ENCODE measurements at regions not wholly inside any gene's neighbourhood (a gene's known extent, or its start where the extent isn't known, plus 50 kb on each side); places are given as distances from the start of the nearest gene placed in this dataset.

GRCh38 chr12:108455706-108456105, 59.4 kb upstream of the FICD start:
- no peak for DNase-seq
- H3K36me3 Mint-ChIP-seq (ENCODE audit: low read depth): no peaks in the 10 kb centered on the region
- peaks cover 34% of the 10 kb centered on the region for H3K4me1 Mint-ChIP-seq
- TF ChIP-seq CTCF (IDR thresholded peaks at IDR 0.05): no peak
- no peak overlapping the region for H3K4me3 Mint-ChIP-seq
- H3K27ac Mint-ChIP-seq: no peak overlapping the region
- peaks cover 4% of the 10 kb centered on the region for H3K27me3 Mint-ChIP-seq (ENCODE audit: low read depth, poor library complexity)
- H3K9me3 Mint-ChIP-seq: no peaks in the 10 kb centered on the region

GRCh38 chr12:108454539-108455139, 60.4 kb upstream of the FICD start:
- Mint-ChIP-seq H3K4me3 (no peak overlapping the region), H3K4me1 (peaks cover 40% of the 10 kb centered on the region), H3K27me3 (ENCODE audit: low read depth, poor library complexity) (peaks cover 3% of the 10 kb centered on the region), H3K36me3 (ENCODE audit: low read depth) (no peaks in the 10 kb centered on the region), H3K9me3 (no peaks in the 10 kb centered on the region), H3K27ac (no peak overlapping the region)
- TF ChIP-seq CTCF (IDR thresholded peaks at IDR 0.05): no peak
- no peak for DNase-seq

GRCh38 chr12:108449478-108449877, 65.6 kb upstream of the FICD start:
- Mint-ChIP-seq H3K4me1 (peaks cover 71% of the 10 kb centered on the region), H3K27ac (peak overlapping the region; percentile 95), H3K9me3 (no peaks in the 10 kb centered on the region), H3K4me3 (peak overlapping the region; percentile 21), H3K36me3 (ENCODE audit: low read depth) (no peaks in the 10 kb centered on the region), H3K27me3 (ENCODE audit: low read depth, poor library complexity) (peaks cover 6% of the 10 kb centered on the region)
- DNase-seq: peak; percentile 23
- TF ChIP-seq CTCF (IDR thresholded peaks at IDR 0.05): no peak

GRCh38 chr12:108448246-108448645, 66.8 kb upstream of the FICD start:
- H3K36me3 Mint-ChIP-seq (ENCODE audit: low read depth): no peaks in the 10 kb centered on the region
- peaks cover 78% of the 10 kb centered on the region for H3K4me1 Mint-ChIP-seq
- peak overlapping the region; percentile 18 for H3K4me3 Mint-ChIP-seq
- DNase-seq: no peak
- TF ChIP-seq CTCF (IDR thresholded peaks at IDR 0.05): no peak
- peaks cover 5% of the 10 kb centered on the region for H3K27me3 Mint-ChIP-seq (ENCODE audit: low read depth, poor library complexity)
- H3K9me3 Mint-ChIP-seq: no peaks in the 10 kb centered on the region
- H3K27ac Mint-ChIP-seq: peak overlapping the region; percentile 95

GRCh38 chr12:108447168-108447832, 67.8 kb upstream of the FICD start:
- H3K4me3 Mint-ChIP-seq: no peak overlapping the region
- H3K9me3 Mint-ChIP-seq: no peaks in the 10 kb centered on the region
- peaks cover 4% of the 10 kb centered on the region for H3K27me3 Mint-ChIP-seq (ENCODE audit: low read depth, poor library complexity)
- no peaks in the 10 kb centered on the region for H3K36me3 Mint-ChIP-seq (ENCODE audit: low read depth)
- DNase-seq: no peak
- peaks cover 79% of the 10 kb centered on the region for H3K4me1 Mint-ChIP-seq
- H3K27ac Mint-ChIP-seq: peak overlapping the region; percentile 95
- no peak for TF ChIP-seq CTCF (IDR thresholded peaks at IDR 0.05)

GRCh38 chr12:108446766-108447165, 68.3 kb upstream of the FICD start:
- H3K36me3 Mint-ChIP-seq (ENCODE audit: low read depth): no peaks in the 10 kb centered on the region
- H3K4me1 Mint-ChIP-seq: peaks cover 79% of the 10 kb centered on the region
- no peaks in the 10 kb centered on the region for H3K9me3 Mint-ChIP-seq
- peaks cover 4% of the 10 kb centered on the region for H3K27me3 Mint-ChIP-seq (ENCODE audit: low read depth, poor library complexity)
- H3K27ac Mint-ChIP-seq: peak overlapping the region; percentile 95
- no peak overlapping the region for H3K4me3 Mint-ChIP-seq
- TF ChIP-seq CTCF (IDR thresholded peaks at IDR 0.05): no peak
- no peak for DNase-seq

Data from nephron progenitor cell (in vitro differentiated cells).